Endothelial cell of umbilical vein (primary cell): ENCODE measurements at regions not wholly inside any gene's neighbourhood (a gene's known extent, or its start where the extent isn't known, plus 50 kb on each side); places are given as distances from the start of the nearest gene placed in this dataset.

Source experiments
- BruUV-seq: library from RNA; stranded (reverse); fragments of 400-500 nt; replicated peaks from 2 replicates; lab custom pipeline; 2021; lab: Mats Ljungman, UMichigan
- CTCF ChIA-PET: fragments of 300-600, 350-600 bp; sonication (Branson Sonifier 250); formaldehyde crosslinking; loops from one replicate; lab custom pipeline; 2021; ENCODE audit warnings: antibody characterized with exemption, inconsistent platforms; lab: Charles Lee
- POLR2A ChIA-PET: fragments of 300-600, 350-600 bp; sonication (Branson Sonifier 250); formaldehyde crosslinking; loops from one replicate; lab custom pipeline; 2021; ENCODE audit warnings: antibody characterized with exemption, inconsistent platforms; lab: Charles Lee
- DNase-seq: peaks from one replicate; pipeline ENCODE4 v3.0.0-alpha.2; 2011; ENCODE audit warnings: low read depth, low spot score
- FAIRE-seq: peaks from 2 replicates; lab custom pipeline; 2011; peaks lifted over from hg19 to GRCh38; lab: Jason Lieb, UNC
- H2AFZ ChIP-seq: 2 replicates; pipeline ENCODE4 v1.6.0; 2012; ENCODE audit warnings: low read depth, low read length, control low read depth, inconsistent platforms
- H3K27ac ChIP-seq: 2 replicates; pipeline ENCODE4 v1.5.1; 2011; ENCODE audit warnings: low read depth, mild to moderate bottlenecking, control low read depth, low read length, moderate library complexity; ENCODE audit not compliant: insufficient read depth
- H3K27me3 ChIP-seq, 2 experiments: 2 replicates each; pipeline versions ENCODE4 v1.6.0 to v1.6.1; 2011; ENCODE audit warnings: low read length in 2 of 2, mixed read lengths in 1 of 2; ENCODE audit not compliant: control insufficient read depth in 2 of 2, insufficient read depth in 2 of 2
- H3K36me3 ChIP-seq, 2 experiments: 2 replicates in 1 of 2; 3 replicates in 1 of 2; pipeline ENCODE4 v1.5.1; 2011; ENCODE audit warnings: low read length in 2 of 2, mild to moderate bottlenecking in 1 of 2, moderate library complexity in 1 of 2; ENCODE audit not compliant: control insufficient read depth in 2 of 2, insufficient read depth in 2 of 2; ENCODE audit errors: extremely low read depth in 1 of 2
- H3K4me1 ChIP-seq: 3 replicates; pipeline ENCODE4 v1.5.1; 2011; ENCODE audit warnings: mild to moderate bottlenecking, low read length; ENCODE audit not compliant: control insufficient read depth, insufficient read depth; ENCODE audit errors: extremely low read depth
- H3K4me2 ChIP-seq: 2 replicates; pipeline ENCODE4 v1.6.1; 2011; ENCODE audit warnings: low read length, control low read depth, mixed read lengths; ENCODE audit not compliant: insufficient read depth
- H3K4me3 ChIP-seq, 3 experiments: fragments of 200-600 bp in 1 of 3; sonication (generic), shearing (Covaris generic) in 1 of 3; replicated peaks in 1 of 3; 2 replicates each; pipeline ENCODE4 v1.5.1; 2011 to 2016; ENCODE audit warnings: control low read depth in 3 of 3, low read length in 3 of 3, mild to moderate bottlenecking in 2 of 3, inconsistent platforms in 1 of 3, low read depth in 1 of 3, moderate library complexity in 1 of 3; ENCODE audit not compliant: insufficient read depth in 1 of 3
- H3K79me2 ChIP-seq: 2 replicates; pipeline ENCODE4 v1.6.0; 2012; ENCODE audit warnings: low read length, inconsistent platforms; ENCODE audit not compliant: control insufficient read depth, insufficient read depth
- H3K9ac ChIP-seq: replicated peaks from 2 replicates; pipeline ENCODE3; 2011; ENCODE audit warnings: low read length, control low read depth; ENCODE audit not compliant: insufficient read depth; ENCODE audit errors: extremely low read depth
- H3K9me1 ChIP-seq: replicated peaks from 3 replicates; pipeline ENCODE4 v1.6.0; 2011; ENCODE audit warnings: mild to moderate bottlenecking, low read length; ENCODE audit not compliant: control insufficient read depth, insufficient read depth; ENCODE audit errors: extremely low read depth
- H3K9me3 ChIP-seq: replicated peaks from 2 replicates; pipeline ENCODE4 v1.5.1; 2012; ENCODE audit warnings: low read length, inconsistent platforms; ENCODE audit not compliant: control insufficient read depth, insufficient read depth
- H4K20me1 ChIP-seq: replicated peaks from 2 replicates; pipeline ENCODE3; 2011; ENCODE audit warnings: mild to moderate bottlenecking, low read length; ENCODE audit not compliant: control insufficient read depth, insufficient read depth; ENCODE audit errors: extremely low read depth
- EZH2 ChIP-seq: IDR thresholded peaks from 2 replicates; pipeline ENCODE4 v1.6.1; 2012; ENCODE audit warnings: borderline replicate concordance, low read depth, mild to moderate bottlenecking, moderate library complexity, low read length, inconsistent platforms; ENCODE audit not compliant: severe bottlenecking
- FOS ChIP-seq: IDR thresholded peaks from 2 replicates; pipeline ENCODE4 v1.6.1; 2011; ENCODE audit warnings: mild to moderate bottlenecking, low read length, moderate library complexity, borderline replicate concordance; ENCODE audit not compliant: insufficient read depth
- GATA2 ChIP-seq: IDR thresholded peaks from 2 replicates; pipeline ENCODE4 v1.7.0; 2011; ENCODE audit warnings: low read depth, mild to moderate bottlenecking, moderate library complexity, mixed read lengths, low read length; ENCODE audit not compliant: insufficient read length, insufficient read depth
- JUN ChIP-seq: IDR thresholded peaks from 2 replicates; pipeline ENCODE4 v1.6.1; 2011; ENCODE audit warnings: borderline replicate concordance, low read depth; ENCODE audit not compliant: insufficient read length, insufficient read depth
- MAX ChIP-seq: IDR thresholded peaks from 2 replicates; pipeline ENCODE4 v1.6.1; 2011; ENCODE audit not compliant: insufficient read depth, insufficient read length
- POLR2A ChIP-seq: IDR thresholded peaks from 2 replicates; pipeline ENCODE4 v1.6.1; 2012; ENCODE audit warnings: low read depth, mild to moderate bottlenecking, control low read depth, low read length
- POLR2AphosphoS5 ChIP-seq: IDR thresholded peaks from 2 replicates; pipeline ENCODE4 v1.6.1; 2012; ENCODE audit warnings: low read depth, mild to moderate bottlenecking, control low read depth, low read length, moderate library complexity; ENCODE audit not compliant: insufficient read depth
- dilution Hi-C: fragments of 300-500 bp; cut with MboI; formaldehyde crosslinking; loops from one replicate; pipeline ENCODE4 v1.15.0; 2019; ENCODE audit warnings: low sequenced_read_pairs; ENCODE audit not compliant: extremely low pct_ligation_motif_present
- intact Hi-C: fragments of 100-400 bp; cut with micrococcal nuclease; formaldehyde crosslinking; loops from one replicate; pipeline ENCODE4 v1.10.0; 2022

- no peak for DNase-seq
- CTCF ChIA-PET = no interaction called here
- no peaks in the 10 kb centered on the region for H3K27me3 ChIP-seq
- no peak overlapping the region for H3K9ac ChIP-seq
- intact Hi-C loops (no loop called here), dilution Hi-C loops (no loop called here)
- H3K4me2 ChIP-seq = no peak overlapping the region
- H2AFZ ChIP-seq = no peak overlapping the region
- H3K36me3 ChIP-seq = no peaks in the 10 kb centered on the region
- no peaks in the 10 kb centered on the region for H3K9me1 ChIP-seq
- no peak overlapping the region for H3K4me3 ChIP-seq
- no TSS peak for BruUV-seq
- no peak for FAIRE-seq
- no peak for TF ChIP-seq MAX
- no peaks in the 10 kb centered on the region for H4K20me1 ChIP-seq
- H3K4me1 ChIP-seq = no peaks in the 10 kb centered on the region
- POLR2A ChIA-PET = no interaction called here
- no peaks in the 10 kb centered on the region for H3K9me3 ChIP-seq
- H3K27ac ChIP-seq = no peak overlapping the region
- no peaks in the 10 kb centered on the region for H3K79me2 ChIP-seq
Observed at GRCh38 chr13:111548301-111548700, 227.9 kb downstream of the TEX29 start.

GRCh38 chr13:111548805-111549204 is 228.4 kb downstream of the TEX29 start:
- no peak overlapping the region for H3K4me3 ChIP-seq
- H3K27me3 ChIP-seq = no peaks in the 10 kb centered on the region
- H3K4me1 ChIP-seq = no peaks in the 10 kb centered on the region
- no peaks in the 10 kb centered on the region for H3K79me2 ChIP-seq
- TF ChIP-seq JUN (no peak), GATA2 (no peak), FOS (no peak), POLR2AphosphoS5 (no peak), EZH2 (no peak), POLR2A (no peak), MAX (no peak)
- no peak overlapping the region for H3K27ac ChIP-seq
- dilution Hi-C loops = no loop called here
- ChIA-PET CTCF (no interaction called here), POLR2A (no interaction called here)
- no TSS peak for BruUV-seq
- no peak overlapping the region for H3K4me2 ChIP-seq
- no peaks in the 10 kb centered on the region for H4K20me1 ChIP-seq
- intact Hi-C loops = no loop called here
- no peaks in the 10 kb centered on the region for H3K9me3 ChIP-seq
- H3K9ac ChIP-seq = no peak overlapping the region
- H3K36me3 ChIP-seq = no peaks in the 10 kb centered on the region
- no peak overlapping the region for H2AFZ ChIP-seq
- no peaks in the 10 kb centered on the region for H3K9me1 ChIP-seq
- FAIRE-seq (no peak), DNase-seq (no peak)
